Right renal pelvis (tissue), 4 donors: ENCODE measurements at regions not wholly inside any gene's neighbourhood (a gene's known extent, or its start where the extent isn't known, plus 50 kb on each side); places are given as distances from the start of the nearest gene placed in this dataset.

Experiments
- DNase-seq, 4 donors: peaks; one replicate each; pipeline ENCODE4 v3.0.0-alpha.2; 2013; ENCODE audit warnings: low read depth in 4 of 4, low spot score in 3 of 4, missing footprints in 1 of 4

DNA sequence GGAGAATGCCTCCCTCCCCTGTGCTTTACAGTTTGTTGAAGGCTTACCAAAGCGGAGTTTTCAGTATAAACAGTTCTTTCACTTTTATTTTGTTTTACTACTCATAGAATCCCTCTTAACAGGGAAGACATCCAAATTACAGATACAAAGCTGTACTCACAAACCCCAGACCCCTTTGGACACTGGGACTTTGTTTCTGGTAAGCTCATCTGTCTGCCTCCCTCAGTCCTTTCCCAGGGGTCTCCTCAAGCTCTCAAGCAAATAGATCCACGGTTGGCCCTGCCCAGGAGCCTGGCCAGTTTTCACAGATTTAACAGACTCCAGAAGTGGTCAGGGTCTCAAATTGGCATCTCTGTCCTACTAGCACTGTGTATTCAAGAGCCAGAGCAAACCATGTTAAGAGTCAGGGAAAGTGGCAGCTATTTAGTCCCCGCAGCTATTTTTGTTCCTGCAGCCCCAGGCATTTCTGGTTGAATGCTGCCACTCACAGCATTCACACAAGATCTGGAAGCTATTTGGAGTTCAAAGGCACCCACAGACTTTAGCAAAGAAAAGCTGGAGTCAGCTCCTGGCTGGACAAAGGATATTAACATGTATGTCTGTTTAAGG is 54.2 kb downstream of the TMEM100 start:
- DNase-seq: no peak

DNA sequence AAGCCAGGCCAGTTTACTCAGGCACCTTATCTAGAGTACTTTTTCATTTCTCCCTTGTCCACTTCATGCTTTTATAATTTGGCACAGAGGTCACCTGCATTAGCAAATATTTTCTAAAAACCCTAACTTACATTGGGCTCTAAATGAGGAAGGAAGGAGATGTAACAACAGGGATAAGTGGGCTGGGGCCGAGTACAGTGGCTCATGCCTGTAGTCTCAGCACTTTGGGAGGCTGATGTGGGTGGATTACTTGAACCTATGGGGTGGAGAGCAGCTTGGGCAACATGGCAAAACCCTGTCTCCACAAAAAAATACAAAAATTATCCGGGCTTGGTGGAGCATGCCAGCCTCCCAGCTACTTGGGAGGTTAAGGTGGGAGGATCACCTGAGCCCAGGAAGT is 55.9 kb downstream of the TMEM100 start:
- DNase-seq: no peak

DNA sequence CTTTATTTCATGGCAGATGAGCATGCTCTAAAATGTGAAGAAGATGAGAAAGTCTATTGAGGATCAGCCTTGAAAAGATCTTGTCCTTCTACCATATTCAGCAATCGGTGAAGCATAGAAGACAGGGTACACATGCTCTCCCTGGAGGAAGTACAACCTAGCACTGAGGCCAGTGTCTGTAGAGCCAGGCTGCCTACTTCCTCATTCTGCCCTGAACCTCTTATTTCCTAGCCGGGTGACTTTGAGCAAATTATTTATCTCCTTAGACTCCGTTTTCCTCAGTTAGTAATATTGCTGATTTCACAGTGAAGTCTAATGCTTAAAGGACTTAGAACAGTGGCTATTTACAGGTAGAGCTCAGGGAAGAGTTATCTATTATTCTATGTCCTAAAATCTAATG is 58.4 kb downstream of the TMEM100 start:
- DNase-seq: no peak

DNA sequence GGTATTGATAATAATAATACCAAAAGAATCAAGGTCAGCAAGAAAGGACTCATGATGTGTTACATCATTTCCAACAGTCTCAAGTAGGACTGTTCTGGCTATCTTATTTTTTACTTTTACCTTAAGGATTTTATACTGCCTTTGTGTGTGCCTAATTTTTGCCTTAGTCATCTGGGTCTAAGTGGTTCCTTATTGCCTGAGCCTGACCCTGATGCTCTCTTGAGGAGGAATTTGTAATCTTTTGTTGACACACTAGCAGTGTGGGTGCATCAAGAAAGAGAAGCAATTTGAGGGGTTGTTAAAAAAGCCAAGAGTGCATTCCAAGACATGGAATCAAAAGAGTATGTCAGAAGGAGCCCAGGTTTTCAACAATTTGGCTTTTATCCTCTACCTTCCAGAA is 59.3 kb downstream of the TMEM100 start:
- no peak for DNase-seq

DNA sequence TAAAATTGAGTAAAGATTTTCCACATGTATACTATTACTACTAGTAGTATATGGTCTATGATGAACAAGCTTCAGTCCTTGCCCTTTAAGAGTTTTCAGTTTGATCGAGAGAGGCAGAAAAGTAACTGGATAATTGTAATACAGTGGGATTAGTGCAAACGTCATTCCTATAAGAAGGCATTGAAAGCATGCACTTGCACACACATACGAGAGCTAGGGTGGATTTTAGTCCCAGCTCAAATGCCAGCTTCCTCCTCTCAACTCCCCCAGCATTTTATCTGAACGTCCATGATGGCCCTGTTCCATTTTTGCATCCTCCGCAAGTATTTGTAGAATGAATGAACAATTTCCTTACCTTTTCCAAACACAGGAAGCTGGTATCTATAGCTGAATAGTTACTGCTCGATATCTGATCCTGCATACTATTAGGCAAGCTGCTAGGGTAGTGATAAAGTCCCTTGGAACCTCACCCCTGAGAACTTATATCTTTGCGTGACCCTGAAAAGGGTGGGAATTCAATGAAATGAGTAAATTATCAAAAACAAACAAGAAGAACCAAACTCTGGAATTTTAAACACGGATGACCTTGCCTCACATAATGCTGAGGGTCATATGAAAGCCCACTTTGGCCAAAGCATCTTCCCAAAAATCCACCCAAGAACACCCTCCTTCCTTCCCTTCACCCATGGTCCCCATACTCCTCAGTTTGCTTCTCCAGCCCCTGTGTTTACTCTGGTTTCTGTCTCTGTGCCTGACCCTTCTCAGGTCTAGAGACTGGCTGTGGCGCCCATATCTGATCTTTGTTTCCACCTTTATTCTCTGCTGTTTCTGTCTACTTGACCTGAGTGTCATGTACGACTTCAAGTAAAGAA is 60.5 kb downstream of the TMEM100 start:
- DNase-seq: no peak

DNA sequence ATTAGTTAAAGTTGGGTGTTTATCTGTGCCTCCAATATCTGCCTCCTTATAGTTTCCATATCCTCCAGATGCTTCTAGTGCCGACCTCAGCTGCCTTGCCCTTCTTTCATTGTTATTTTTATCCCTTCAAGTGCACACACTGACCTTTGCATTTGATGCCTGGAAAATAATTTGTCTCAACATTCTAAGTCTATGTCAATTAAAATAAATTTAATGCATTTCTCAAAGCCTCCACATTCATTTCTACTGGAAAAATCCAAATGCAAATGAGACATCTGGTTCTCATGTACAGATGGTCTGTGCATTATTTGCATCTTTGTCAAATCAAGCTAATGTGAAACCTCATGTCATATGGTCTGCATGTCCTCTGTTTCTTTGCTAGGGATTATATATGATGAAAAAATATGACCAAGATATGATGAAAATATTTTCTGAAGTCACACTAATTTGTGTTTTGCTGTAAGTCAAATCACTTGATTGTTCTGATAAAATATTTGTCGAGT is 61.4 kb downstream of the TMEM100 start:
- DNase-seq: no peak

DNA sequence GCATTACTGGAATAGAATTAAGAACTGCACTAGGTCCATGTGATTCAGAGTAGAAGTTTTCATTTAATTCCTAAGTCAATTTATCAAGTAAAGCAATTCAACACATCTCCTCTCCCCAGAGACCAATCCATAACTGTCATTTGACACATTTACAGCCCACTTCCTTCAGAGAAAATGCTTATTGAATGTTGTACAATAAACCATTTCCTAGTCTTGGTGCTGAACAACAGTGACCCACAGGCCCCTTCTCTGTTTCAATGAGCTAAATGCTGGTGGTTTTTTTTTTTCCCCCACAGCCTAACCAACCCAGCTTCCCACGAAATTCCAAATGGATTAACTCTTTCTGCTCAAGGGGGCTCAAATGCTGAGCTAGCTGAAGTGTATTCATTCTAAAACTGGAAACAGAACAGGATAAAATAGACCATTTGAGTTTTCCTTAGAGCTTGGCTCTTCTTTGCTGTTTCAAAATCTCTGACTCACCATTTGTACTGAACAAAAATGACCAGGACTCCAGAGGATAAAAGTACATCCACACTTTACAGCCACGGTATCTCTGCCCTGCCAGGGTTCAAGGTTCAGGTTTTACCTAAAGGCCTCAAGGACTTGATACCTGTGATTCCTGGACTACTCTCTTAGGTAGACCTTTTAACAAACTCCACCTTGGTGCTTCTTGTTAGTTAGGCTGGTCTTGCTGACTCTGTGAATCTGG is 62.3 kb downstream of the TMEM100 start:
- peak; percentile 71 to 90 (median 84) for DNase-seq

DNA sequence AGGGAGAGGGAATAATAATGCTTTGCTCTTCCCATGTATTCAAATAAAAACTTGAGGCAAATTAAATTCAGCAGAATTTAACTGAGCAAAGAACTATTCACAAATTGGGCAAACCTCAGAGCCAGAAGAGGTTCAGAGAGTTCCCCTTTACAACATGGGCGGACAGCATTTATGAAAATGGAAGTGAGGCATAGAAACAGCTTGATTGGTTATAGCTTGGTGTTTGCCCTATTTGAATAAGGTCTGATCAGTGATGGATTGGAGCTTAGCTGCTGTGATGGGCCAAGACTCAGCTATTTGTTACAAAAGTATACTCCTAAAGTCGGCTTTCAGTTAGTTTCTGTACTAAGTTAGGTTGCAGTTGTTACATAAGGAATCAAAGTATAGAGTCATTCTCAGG is 63.0 kb downstream of the TMEM100 start:
- no peak for DNase-seq

DNA sequence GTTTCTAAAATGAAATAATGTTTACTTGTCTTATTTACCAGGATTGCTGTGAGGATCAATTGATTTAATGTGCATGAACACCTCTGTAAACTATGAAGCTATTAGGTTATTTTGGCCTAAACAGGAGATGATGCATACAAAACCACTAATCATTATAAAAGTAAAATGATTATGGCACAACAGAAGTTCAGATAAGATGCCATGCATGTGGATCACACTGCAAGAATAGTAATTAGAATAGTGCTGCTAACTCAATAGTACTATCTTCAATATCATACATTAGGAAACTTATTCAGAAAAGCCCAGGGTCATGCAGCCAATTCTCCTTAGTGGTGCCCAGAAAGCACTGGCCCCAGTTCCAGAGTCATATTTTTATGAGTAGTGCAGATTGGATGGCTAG is 66.9 kb downstream of the TMEM100 start:
- no peak for DNase-seq

DNA sequence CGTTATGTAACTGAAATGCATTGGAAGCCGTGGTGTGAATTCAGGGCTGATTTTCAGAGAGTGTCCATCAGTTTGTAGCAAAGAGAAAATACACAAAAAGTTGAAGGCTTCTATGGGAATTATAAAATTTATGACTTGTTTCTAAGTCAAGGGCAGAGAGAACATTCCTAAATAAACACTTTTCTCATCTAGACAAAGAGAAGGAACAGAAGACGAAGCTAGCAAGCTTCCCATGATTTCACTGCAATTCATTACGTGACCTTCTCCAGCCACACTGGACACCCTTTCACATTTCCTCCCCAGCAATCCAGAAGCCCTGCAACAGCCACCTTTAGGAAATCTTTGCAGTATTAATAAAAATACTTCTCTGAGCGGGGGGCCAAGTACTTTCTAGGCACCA is 67.8 kb downstream of the TMEM100 start:
- no peak for DNase-seq

DNA sequence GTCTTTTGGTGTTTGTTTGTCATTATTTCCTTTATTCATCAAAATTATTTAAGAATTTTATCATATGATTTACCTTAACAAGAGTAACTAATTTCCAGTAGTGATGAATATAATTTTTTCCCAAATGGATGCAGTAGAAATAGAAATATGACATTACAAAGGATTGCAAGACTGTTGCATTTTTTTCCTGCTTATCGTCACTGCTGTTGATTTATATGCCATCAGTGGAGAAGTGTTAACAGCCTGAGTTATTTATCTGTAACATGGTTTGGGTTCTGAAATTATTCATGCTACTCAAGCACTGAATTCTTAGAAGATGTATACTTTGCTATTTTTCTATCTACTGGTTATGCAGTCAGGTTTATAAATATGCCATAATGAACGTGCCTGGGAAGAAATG is 68.6 kb downstream of the TMEM100 start:
- no peak for DNase-seq

DNA sequence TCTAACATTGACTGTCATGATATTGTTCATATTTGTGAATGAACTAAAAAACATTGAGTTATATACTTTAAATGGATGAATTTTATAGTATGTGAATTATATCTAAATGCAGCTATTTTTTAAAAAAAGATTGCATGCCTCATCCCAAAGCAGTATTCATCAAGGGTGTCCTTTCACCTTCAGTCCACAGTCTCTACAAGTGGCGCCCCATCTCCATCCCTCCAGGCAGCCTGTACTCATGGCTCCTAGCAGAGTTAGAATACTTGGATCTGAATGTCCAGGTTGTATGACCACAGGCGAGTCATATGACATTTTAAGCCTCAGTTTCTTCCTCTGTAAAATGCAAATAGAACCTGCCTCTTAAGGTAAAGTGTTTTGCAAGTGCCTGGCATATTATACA is 69.8 kb downstream of the TMEM100 start:
- DNase-seq: no peak

DNA sequence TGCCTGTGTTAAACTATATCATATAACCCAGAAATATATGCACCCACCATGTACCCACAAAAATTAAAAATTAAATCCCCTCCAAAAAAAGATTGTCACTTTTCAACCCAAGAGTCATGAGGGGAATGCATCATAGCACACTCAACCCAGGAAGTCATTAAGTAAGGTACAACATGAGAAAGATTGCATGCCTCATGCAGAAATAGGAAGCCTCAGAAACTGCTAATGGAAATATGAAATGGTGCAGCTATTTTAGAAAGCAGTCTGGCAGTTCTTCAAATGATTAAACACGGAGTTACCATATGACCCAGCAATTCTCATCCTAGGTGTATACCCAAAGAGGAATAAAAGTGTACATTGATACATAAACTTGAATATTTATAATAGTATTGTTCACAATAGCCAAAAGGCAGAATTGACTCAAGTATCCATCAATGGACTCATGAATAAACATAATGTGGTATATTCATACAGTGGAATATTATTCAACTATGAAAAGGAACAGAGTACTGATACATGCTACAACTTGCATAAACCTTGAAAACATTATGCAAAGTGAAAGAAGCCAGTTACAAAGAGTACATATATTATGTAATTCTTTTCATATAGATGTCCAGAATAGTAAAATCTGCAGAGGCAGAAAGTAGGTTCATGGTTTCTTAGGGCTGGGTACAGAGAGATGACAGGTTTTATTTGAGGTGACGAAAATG is 70.4 kb downstream of the TMEM100 start:
- DNase-seq: no peak

DNA sequence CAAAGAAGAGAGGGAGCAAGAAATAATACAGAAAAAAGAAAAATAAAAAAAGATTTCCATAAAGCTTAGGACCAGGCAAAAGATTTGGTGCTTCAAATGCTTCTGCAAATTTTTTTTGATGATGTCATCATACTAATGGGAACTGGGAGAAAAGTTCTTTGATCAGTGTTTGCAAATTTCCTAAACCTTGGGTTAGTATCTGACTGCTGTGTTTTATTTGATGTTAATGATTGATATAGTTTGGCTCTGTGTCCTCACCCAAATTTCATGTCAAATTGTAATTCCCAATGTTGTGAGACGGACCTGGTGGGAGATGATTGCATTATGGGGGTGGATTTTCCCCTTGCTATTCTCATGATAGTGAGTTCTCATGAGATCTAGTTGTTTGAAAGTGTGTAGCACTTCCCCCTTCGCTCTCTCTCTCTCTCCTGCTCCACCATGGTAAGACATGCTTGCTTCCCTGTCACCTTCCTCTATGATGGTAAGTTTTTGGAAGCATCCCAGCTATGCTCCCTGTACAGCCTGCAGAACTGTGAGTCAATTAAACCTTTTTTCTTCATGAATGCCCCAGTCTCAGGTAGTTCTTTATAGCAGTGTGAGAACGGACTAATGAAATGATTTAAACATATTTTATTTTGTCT is 72.6 kb downstream of the TMEM100 start:
- DNase-seq: no peak

DNA sequence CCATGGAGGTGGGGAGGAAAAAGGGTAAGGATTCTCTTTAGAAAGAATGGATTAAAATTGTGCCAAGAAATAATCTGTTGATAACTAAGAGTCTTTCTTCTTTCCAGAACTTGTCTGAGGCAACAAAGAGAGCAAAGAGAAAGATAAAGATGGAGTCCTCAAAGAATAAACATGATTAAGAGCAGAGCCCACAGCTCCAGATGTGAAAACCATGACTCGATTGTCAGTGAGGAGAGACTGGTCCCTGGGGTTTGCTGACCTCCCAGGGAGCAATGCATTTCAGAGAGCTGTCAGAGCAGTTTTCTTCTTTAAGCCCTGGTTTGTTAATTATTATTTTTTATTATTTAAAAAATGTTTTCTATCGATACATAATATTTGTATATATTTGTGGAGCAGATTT is 74.6 kb downstream of the TMEM100 start:
- DNase-seq: no peak

DNA sequence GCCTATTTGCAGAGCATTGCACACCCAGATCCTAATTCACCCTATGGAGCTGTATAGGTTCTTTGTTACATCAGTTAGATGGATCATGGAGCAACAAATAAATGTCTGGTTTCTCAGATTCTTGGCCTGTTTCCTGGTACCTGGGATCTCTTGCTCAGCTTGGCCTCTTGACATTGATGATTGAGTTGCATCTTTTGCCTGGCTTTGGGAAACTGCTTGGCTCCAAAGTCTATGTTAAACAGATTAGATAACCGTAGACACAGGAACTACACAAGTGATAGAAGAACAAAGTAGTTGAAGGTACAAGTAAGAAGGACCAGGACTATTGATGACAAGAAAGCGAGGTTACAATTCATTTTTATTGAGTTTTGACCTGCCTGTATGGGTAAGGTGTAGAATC is 77.3 kb downstream of the TMEM100 start:
- no peak for DNase-seq

DNA sequence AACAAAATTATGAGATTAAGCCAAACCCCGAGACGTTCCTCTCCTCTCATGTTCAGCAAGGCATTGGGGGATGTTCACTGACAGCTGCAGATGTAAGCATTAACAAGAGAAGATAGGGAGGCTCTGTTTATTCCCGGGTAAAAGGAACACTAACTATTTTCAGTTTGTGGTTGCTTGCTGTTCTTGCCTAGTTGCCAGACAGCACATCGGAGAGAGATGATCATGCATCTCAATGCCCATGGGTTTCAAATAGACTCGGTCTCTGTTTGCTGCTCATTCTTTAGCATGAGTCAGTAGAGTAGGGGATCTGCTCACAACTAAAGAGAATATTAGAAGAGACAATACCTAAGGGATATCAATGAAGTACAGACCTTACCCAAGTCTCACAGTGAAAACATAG is 78.3 kb downstream of the TMEM100 start:
- DNase-seq: no peak

DNA sequence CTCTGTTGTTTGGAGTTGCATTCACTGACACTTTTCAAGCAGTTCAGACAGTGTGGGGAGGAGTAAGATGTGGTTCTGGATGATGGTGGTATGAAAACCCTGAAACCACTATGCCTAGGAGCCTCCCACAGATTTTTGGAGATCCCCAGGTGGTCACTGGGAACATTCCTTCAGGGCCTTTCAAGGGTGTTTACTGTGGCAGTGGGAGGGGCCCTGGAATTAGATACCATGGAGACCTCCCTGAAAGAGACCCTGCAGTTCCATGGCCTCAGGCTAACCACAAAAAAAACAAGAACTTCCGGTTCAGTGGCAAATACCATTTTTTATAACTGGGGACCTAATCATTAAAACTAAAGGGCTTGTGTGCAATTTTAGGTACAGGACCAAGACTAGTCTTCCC is 79.9 kb downstream of the TMEM100 start:
- no peak for DNase-seq

DNA sequence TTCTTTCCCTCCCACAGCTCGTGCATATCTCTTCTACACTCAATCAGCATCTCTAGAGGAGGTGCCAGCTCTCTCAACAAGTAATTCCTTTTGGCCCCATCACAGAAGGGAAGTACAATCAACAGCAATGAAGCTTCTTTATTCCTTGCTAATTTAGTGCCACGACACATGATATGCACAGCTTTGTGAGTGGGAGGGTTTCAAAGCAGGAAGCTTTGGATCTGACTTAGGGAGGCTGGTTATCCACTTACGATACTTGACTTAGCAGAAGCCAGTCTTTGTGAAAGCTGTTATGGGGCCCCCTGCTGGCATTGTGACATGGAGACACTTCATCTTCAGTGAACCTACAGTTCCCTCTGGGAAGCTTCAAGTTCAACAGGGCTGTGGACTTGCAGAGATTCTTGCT is 81.0 kb downstream of the TMEM100 start:
- peak in 3 of 4 donors; percentile 72 to 86 (median 79) for DNase-seq

DNA sequence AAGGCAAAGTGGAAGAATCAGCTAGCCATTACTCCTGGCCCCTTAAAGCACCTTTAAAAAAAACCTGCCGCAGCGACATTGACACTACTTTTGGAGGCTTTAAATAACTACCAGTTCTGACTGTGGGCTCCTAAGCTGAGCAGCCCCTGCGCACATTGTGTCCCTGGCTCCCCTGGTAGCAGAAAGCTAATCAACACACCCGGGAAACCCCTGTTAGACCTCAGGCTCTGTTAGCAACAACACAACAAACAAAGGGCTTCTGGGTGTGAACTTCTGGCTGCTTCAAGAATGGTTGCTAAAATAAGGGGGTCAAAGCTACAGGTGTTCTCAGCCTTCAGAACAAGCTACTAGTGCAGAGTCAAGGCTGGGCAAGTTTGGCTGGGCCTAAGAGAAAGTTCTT is 83.6 kb downstream of the TMEM100 start:
- DNase-seq: no peak
